GM19351 (cell line): ENCODE measurements at regions not wholly inside any gene's neighbourhood (a gene's known extent, or its start where the extent isn't known, plus 50 kb on each side); places are given as distances from the start of the nearest gene placed in this dataset.
"Not testable (repeated sequence)": the region's sequence is repeated elsewhere in the genome, so short reads cannot be mapped to it uniquely, and the experiment has no call there.

Source experiments
- ATAC-seq: cut with Tn5 transposase; IDR thresholded peaks from one replicate; pipeline ENCODE4 v1.9.1; 2021; ENCODE audit warnings: mild to moderate bottlenecking, moderate library complexity; ENCODE audit not compliant: unreplicated experiment

DNA sequence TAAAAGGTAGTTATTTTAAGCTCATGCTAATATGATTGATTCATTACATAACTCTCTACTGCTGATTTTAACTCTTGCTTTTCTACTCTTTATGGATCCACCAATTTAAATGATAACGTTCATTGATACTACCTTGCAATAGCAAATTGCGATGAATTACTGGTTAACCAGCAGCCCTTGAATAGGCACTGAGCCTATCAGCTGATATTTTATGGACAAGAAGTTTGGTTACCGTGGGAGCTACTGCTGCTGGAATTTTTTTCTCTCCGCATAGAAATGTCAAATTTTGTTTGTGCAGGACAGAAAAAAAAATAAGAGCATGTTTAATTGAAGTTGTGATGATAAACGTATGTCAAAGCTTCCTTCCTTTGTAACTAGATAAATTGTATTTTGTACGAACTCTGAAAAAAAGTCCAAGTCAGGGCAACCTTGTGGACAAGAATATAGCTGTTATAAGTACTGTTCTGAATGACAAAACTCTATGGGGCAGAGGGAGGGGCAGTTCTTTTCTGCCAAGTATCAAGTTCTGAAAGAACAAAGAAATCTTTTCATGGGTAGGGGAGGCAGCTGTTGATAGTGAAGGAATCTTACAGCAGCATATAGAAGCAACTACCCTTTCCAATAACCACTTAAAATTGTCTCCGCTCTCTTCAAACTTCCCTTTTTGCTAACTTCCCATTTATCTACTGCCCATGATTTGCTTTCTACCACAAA is 434.9 kb upstream of the PABPC4L start:
- ATAC-seq = no peak

- ATAC-seq = no peak
Measured at GRCh38 chr4:134634301-134634700, 432.7 kb upstream of the PABPC4L start.

GRCh38 chr4:134632056-134632455 is 430.5 kb upstream of the PABPC4L start:
- ATAC-seq = no peak

DNA sequence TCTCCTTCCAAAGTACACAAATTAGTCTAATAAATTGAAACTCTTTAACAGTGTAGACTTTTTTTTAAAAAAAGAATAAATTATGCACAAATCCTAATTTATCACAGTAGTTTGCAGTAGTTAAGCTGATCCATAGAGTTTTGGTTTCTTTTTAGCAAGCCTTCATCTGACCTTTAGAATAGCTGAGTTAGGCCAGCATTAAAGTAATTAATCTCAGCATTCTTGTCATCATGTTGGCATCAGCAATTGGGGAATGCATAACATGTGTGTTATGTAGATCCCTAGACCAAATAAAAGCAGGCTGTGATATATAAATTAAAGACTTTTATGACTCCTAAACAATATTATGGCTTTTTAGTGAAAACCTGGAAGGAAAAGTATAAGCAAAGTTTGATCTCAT is 426.5 kb upstream of the PABPC4L start:
- no peak for ATAC-seq

- no peak for ATAC-seq
Measured at GRCh38 chr4:134627366-134627765, 425.8 kb upstream of the PABPC4L start.

GRCh38 chr4:134624365-134624764 is 422.8 kb upstream of the PABPC4L start:
- no peak for ATAC-seq

DNA sequence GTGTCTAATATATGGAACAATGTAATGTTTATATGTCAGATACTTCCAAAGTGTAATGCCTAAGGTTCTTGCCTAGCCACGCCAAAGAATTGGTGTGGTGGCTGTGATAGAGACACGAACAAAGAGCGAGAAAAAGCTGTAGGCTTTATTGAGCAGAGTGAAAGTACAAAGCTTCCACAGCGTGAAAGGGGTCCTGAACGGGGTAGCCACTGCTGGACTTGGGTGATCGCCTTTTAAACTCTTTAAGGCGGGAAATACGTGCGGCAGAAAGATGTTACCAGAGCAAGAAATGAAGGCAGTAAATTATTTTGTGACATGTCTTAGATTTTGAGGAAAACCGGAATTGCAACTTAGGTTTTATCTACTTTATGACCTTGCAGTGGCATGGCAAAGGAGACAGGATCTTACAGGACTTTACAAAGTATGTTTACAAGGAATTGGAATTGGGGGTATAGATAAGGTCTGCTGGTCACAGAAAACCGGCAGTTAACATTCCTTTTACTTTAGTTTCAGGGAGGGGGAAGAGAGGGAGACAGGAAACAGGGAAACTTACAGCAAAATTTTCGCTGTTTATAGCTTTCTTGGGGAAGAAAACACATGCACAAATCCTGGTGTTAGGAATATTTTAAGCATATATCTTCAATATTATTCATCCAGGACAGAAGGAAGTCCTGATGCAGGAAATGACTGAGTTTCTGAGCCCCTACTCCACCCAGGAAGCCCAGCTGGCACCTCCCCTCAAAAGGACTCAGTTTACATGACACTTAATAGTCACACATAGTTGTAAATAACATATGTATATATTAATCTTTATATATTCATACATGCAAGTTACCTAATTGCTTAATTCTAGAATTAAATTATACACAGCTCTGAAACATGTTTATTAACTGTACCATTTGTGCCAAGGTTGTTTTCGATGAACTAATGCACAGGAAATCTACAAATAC is 421.3 kb upstream of the PABPC4L start:
- not testable (repeated sequence) for ATAC-seq

GRCh38 chr4:134622199-134622598 is 420.6 kb upstream of the PABPC4L start:
- ATAC-seq = no peak

DNA sequence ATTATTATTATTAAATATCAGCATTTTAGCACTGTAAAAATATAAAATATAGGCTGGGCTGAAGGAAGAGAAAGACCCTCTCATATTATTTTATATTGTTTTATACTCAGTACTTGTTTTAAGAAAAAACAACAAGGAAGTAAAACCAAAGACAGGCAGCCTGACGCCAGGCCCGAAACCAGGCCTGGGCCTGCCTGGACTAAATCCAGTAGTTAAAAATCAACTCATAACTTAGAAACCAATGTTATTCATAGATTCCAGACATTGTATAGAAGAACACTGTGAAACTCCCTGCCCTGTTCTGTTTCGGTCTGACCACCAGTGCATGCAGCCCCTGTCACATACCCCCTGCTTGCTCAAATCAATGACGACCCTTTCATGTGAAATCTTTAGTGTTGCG is 420.1 kb upstream of the PABPC4L start:
- ATAC-seq = not testable (repeated sequence)

GRCh38 chr4:134610956-134611355 is 409.4 kb upstream of the PABPC4L start:
- ATAC-seq = no peak

GRCh38 chr4:134610172-134610571 is 408.6 kb upstream of the PABPC4L start:
- no peak for ATAC-seq

GRCh38 chr4:134601706-134602105 is 400.1 kb upstream of the PABPC4L start:
- no peak for ATAC-seq

- ATAC-seq = no peak
Measured at GRCh38 chr4:134591326-134591725, 389.7 kb upstream of the PABPC4L start.

DNA sequence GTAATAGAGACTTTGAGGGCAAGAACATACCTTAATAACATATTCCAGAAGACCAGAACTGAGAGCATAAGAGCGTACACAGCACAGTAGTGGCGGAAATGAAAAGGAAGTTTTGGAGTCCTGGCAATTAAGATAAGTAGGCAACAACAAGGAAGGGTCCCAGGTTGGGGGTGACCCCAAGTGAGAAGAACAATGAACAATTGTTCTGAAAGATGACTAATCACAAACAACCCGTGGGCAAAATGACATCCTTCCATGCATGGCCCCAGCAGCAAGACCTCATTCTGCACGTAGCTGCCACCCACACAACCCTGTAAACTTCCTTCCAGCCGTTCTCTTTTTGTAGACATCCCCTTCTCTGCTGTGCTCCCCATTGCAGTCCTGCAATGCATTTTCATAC is 384.4 kb upstream of the PABPC4L start:
- no peak for ATAC-seq

DNA sequence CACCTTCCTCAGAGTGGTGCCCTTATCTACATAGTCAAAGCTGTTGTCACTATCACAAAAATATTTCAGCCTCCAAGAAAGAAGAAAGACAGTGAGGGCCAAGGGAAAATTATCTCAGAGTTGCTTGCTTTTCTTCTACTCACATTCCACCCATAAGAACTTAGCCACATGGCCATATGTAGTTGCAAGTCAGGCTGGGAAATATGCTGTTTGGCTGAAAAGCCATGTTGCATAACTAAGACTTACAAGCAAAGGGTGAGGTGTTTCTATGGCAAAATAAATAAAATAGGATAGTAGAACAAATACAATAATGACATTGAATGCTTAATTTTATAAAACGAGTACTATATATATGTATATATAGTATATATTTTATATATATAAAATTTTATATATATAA is 365.9 kb upstream of the PABPC4L start:
- ATAC-seq = no peak

- ATAC-seq = no peak
Measured at GRCh38 chr4:134560728-134561127, 359.1 kb upstream of the PABPC4L start.

DNA sequence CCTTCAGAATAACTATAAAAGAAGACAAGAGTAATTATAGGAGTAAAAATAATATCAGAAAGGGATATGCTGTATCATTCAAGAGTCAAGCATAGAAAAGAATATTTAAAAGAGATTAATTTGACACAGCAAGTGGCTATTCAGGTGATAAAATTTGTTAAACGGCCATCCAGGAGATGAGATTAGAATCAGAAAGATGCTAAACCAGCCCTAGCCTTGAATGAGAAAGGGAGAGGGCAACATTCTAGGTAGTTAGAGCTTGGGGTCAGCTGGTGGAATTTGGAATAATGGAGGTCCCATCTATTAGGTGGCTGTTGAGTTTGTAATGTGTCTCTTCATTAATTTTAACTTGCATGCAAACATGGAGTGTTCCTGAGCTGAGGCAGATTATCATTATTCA is 350.5 kb upstream of the PABPC4L start:
- ATAC-seq = no peak

- no peak for ATAC-seq
Measured at GRCh38 chr4:134551348-134551747, 349.8 kb upstream of the PABPC4L start.

DNA sequence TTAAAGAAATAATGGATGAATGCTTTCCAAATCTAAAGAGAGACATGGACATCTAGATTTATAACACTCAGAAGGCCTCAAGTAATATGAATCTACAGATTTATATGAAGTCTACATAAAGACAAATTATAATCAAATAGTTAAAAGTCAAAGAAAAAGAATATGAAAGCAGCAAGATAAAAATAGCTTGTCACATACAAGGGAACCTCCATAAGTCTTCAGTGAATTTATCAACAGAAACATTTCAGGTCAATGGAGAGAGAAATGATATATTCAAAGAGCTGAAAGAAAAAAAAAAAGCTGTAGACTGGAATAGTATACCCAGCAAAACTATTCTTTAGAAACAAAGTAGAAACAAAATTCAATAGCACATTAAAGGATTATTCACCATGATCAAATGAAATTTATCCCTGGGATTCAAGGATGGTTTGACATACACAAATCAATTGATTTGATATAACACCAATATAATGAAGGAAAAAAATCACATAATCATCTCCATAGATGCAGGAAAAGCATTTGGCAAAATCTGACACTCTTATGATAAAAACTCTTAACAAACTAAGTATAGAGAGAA is 346.6 kb upstream of the PABPC4L start:
- ATAC-seq = no peak

GRCh38 chr4:134546279-134546678 is 344.7 kb upstream of the PABPC4L start:
- no peak for ATAC-seq

GRCh38 chr4:134544303-134544770 is 342.7 kb upstream of the PABPC4L start:
- ATAC-seq = no peak

DNA sequence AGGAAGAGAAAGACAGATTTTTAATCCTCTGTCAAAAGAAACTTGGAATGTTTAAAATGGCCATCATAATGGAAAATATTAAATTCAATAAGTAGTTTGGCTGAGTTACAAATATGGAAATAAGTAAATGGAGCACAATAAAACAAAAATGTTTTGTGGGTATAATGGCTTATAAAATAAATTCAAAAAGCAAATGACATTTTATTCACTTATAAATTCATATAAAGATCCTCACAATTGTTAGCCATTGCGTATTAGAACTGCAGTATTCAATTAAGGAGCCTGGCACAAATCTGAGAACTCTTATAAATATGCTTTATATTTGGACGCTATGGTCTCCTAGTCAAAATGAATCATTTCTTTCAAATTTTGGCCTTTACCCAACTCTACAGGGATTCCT is 339.0 kb upstream of the PABPC4L start:
- ATAC-seq = no peak
